SK-N-MC (cell line): ENCODE measurements at regions not wholly inside any gene's neighbourhood (a gene's known extent, or its start where the extent isn't known, plus 50 kb on each side); places are given as distances from the start of the nearest gene placed in this dataset.

Experiments used
- EZH2 ChIP-seq: fragments of 200-600 bp; sonication (generic); IDR thresholded peaks from one replicate; pipeline ENCODE4 v1.6.1; 2017; ENCODE audit warnings: antibody characterized with exemption
- POLR2AphosphoS5 ChIP-seq: IDR thresholded peaks from 2 replicates; pipeline ENCODE4 v1.6.1; 2012; ENCODE audit warnings: mild to moderate bottlenecking, low read depth, low read length, borderline replicate concordance

- TF ChIP-seq POLR2AphosphoS5 (no peak), EZH2 (no peak)
Measured at GRCh38 chr6:68134796-68135195, 500.3 kb upstream of the ADGRB3 start.
